ENCODE measurements at regions not wholly inside any gene's neighbourhood (a gene's known extent, or its start where the extent isn't known, plus 50 kb on each side); places are given as distances from the start of the nearest gene placed in this dataset.
"Not testable (repeated sequence)": the region's sequence is repeated elsewhere in the genome, so short reads cannot be mapped to it uniquely, and the experiment has no call there.

GRCh38 chr2:87538268-87538667 lies 209.6 kb upstream of the PLGLB2 start:
- H3K4me1 Mint-ChIP-seq (ENCODE audit: low read depth, unreplicated experiment); H3K27ac Mint-ChIP-seq (ENCODE audit: unreplicated experiment); DNase-seq; H3K4me3 Mint-ChIP-seq (ENCODE audit: low read depth, unreplicated experiment); H3K27me3 Mint-ChIP-seq (ENCODE audit: unreplicated experiment); CTCF ChIA-PET; H3K9me3 Mint-ChIP-seq (ENCODE audit: low read depth, unreplicated experiment); H3K36me3 Mint-ChIP-seq (ENCODE audit: insufficient read depth, unreplicated experiment); BruUV-seq (replicated peaks); intact Hi-C loops (cut with micrococcal nuclease; ENCODE audit: unreplicated experiment): not testable (repeated sequence)

- H3K27me3 Mint-ChIP-seq (ENCODE audit: unreplicated experiment); H3K9me3 Mint-ChIP-seq (ENCODE audit: low read depth, unreplicated experiment); intact Hi-C loops (cut with micrococcal nuclease; ENCODE audit: unreplicated experiment); H3K4me1 Mint-ChIP-seq (ENCODE audit: low read depth, unreplicated experiment); H3K27ac Mint-ChIP-seq (ENCODE audit: unreplicated experiment); H3K4me3 Mint-ChIP-seq (ENCODE audit: low read depth, unreplicated experiment); H3K36me3 Mint-ChIP-seq (ENCODE audit: insufficient read depth, unreplicated experiment); DNase-seq; CTCF ChIA-PET; BruUV-seq (replicated peaks): not testable (repeated sequence)
Observed at GRCh38 chr2:87539151-87539943, 208.5 kb upstream of the PLGLB2 start.

GRCh38 chr2:87540242-87540641 lies 207.6 kb upstream of the PLGLB2 start:
- CTCF ChIA-PET; H3K9me3 Mint-ChIP-seq (ENCODE audit: low read depth, unreplicated experiment); H3K36me3 Mint-ChIP-seq (ENCODE audit: insufficient read depth, unreplicated experiment); H3K27me3 Mint-ChIP-seq (ENCODE audit: unreplicated experiment); intact Hi-C loops (cut with micrococcal nuclease; ENCODE audit: unreplicated experiment); DNase-seq; H3K4me1 Mint-ChIP-seq (ENCODE audit: low read depth, unreplicated experiment); BruUV-seq (replicated peaks); H3K27ac Mint-ChIP-seq (ENCODE audit: unreplicated experiment); H3K4me3 Mint-ChIP-seq (ENCODE audit: low read depth, unreplicated experiment): not testable (repeated sequence)

GRCh38 chr2:87542599-87543174 lies 205.2 kb upstream of the PLGLB2 start:
- H3K4me3 Mint-ChIP-seq (ENCODE audit: low read depth, unreplicated experiment) = not testable (repeated sequence)

GRCh38 chr2:87543797-87544196 lies 204.1 kb upstream of the PLGLB2 start:
- H3K4me1 Mint-ChIP-seq (ENCODE audit: low read depth, unreplicated experiment); CTCF ChIA-PET: not testable (repeated sequence)

More at GRCh38 chr2:87542599-87543174, 205.2 kb upstream of the PLGLB2 start:
- BruUV-seq (replicated peaks); H3K27ac Mint-ChIP-seq (ENCODE audit: unreplicated experiment); DNase-seq; H3K9me3 Mint-ChIP-seq (ENCODE audit: low read depth, unreplicated experiment); H3K27me3 Mint-ChIP-seq (ENCODE audit: unreplicated experiment); H3K36me3 Mint-ChIP-seq (ENCODE audit: insufficient read depth, unreplicated experiment); H3K4me1 Mint-ChIP-seq (ENCODE audit: low read depth, unreplicated experiment); intact Hi-C loops (cut with micrococcal nuclease; ENCODE audit: unreplicated experiment); CTCF ChIA-PET: not testable (repeated sequence)

GRCh38 chr2:87547106-87547505 lies 200.8 kb upstream of the PLGLB2 start:
- BruUV-seq (replicated peaks); H3K9me3 Mint-ChIP-seq (ENCODE audit: low read depth, unreplicated experiment); intact Hi-C loops (cut with micrococcal nuclease; ENCODE audit: unreplicated experiment); H3K36me3 Mint-ChIP-seq (ENCODE audit: insufficient read depth, unreplicated experiment); H3K27ac Mint-ChIP-seq (ENCODE audit: unreplicated experiment); H3K4me1 Mint-ChIP-seq (ENCODE audit: low read depth, unreplicated experiment); CTCF ChIA-PET; DNase-seq; H3K27me3 Mint-ChIP-seq (ENCODE audit: unreplicated experiment); H3K4me3 Mint-ChIP-seq (ENCODE audit: low read depth, unreplicated experiment): not testable (repeated sequence)

More at GRCh38 chr2:87543797-87544196, 204.1 kb upstream of the PLGLB2 start:
- H3K27me3 Mint-ChIP-seq (ENCODE audit: unreplicated experiment); DNase-seq; H3K4me3 Mint-ChIP-seq (ENCODE audit: low read depth, unreplicated experiment); intact Hi-C loops (cut with micrococcal nuclease; ENCODE audit: unreplicated experiment); H3K9me3 Mint-ChIP-seq (ENCODE audit: low read depth, unreplicated experiment); H3K36me3 Mint-ChIP-seq (ENCODE audit: insufficient read depth, unreplicated experiment); H3K27ac Mint-ChIP-seq (ENCODE audit: unreplicated experiment); BruUV-seq (replicated peaks): not testable (repeated sequence)

GRCh38 chr2:87547966-87548365 lies 199.9 kb upstream of the PLGLB2 start:
- BruUV-seq (replicated peaks); H3K27ac Mint-ChIP-seq (ENCODE audit: unreplicated experiment); H3K27me3 Mint-ChIP-seq (ENCODE audit: unreplicated experiment); intact Hi-C loops (cut with micrococcal nuclease; ENCODE audit: unreplicated experiment); H3K4me3 Mint-ChIP-seq (ENCODE audit: low read depth, unreplicated experiment); H3K4me1 Mint-ChIP-seq (ENCODE audit: low read depth, unreplicated experiment); CTCF ChIA-PET; H3K36me3 Mint-ChIP-seq (ENCODE audit: insufficient read depth, unreplicated experiment); H3K9me3 Mint-ChIP-seq (ENCODE audit: low read depth, unreplicated experiment); DNase-seq: not testable (repeated sequence)

- intact Hi-C loops (cut with micrococcal nuclease; ENCODE audit: unreplicated experiment); BruUV-seq (replicated peaks); DNase-seq; H3K36me3 Mint-ChIP-seq (ENCODE audit: insufficient read depth, unreplicated experiment); CTCF ChIA-PET; H3K27me3 Mint-ChIP-seq (ENCODE audit: unreplicated experiment); H3K9me3 Mint-ChIP-seq (ENCODE audit: low read depth, unreplicated experiment); H3K4me1 Mint-ChIP-seq (ENCODE audit: low read depth, unreplicated experiment); H3K4me3 Mint-ChIP-seq (ENCODE audit: low read depth, unreplicated experiment); H3K27ac Mint-ChIP-seq (ENCODE audit: unreplicated experiment): not testable (repeated sequence)
Observed at GRCh38 chr2:87548681-87549536, 199.0 kb upstream of the PLGLB2 start.

GRCh38 chr2:87549561-87550202 lies 198.2 kb upstream of the PLGLB2 start:
- intact Hi-C loops (cut with micrococcal nuclease; ENCODE audit: unreplicated experiment); BruUV-seq (replicated peaks); CTCF ChIA-PET: not testable (repeated sequence)

More at GRCh38 chr2:87549561-87550202, 198.2 kb upstream of the PLGLB2 start:
- not testable (repeated sequence) for H3K4me3 Mint-ChIP-seq (ENCODE audit: low read depth, unreplicated experiment); H3K9me3 Mint-ChIP-seq (ENCODE audit: low read depth, unreplicated experiment); DNase-seq; H3K36me3 Mint-ChIP-seq (ENCODE audit: insufficient read depth, unreplicated experiment); H3K4me1 Mint-ChIP-seq (ENCODE audit: low read depth, unreplicated experiment); H3K27ac Mint-ChIP-seq (ENCODE audit: unreplicated experiment); H3K27me3 Mint-ChIP-seq (ENCODE audit: unreplicated experiment)

All from Calu3 (cell line).